SU-DHL-6 (cell line): ENCODE measurements at regions not wholly inside any gene's neighbourhood (a gene's known extent, or its start where the extent isn't known, plus 50 kb on each side); places are given as distances from the start of the nearest gene placed in this dataset.

Source experiments
- EZH2phosphoT487 ChIP-seq: fragments of 200-600 bp; sonication (generic), shearing (Covaris generic); conservative IDR thresholded peaks from 2 replicates; pipeline ENCODE4 v1.6.1; 2018; ENCODE audit warnings: mild to moderate bottlenecking, antibody characterized with exemption, low read length, moderate library complexity, mixed read lengths
- TF ChIP-seq, protein P1 (sequence below): fragments of 200-600 bp; sonication (generic); IDR thresholded peaks from one replicate; pipeline ENCODE4 v1.5.1; 2017; ENCODE audit warnings: antibody characterized with exemption, mild to moderate bottlenecking, low read length, moderate library complexity; ENCODE audit not compliant: insufficient read depth, poor library complexity, severe bottlenecking

DNA sequence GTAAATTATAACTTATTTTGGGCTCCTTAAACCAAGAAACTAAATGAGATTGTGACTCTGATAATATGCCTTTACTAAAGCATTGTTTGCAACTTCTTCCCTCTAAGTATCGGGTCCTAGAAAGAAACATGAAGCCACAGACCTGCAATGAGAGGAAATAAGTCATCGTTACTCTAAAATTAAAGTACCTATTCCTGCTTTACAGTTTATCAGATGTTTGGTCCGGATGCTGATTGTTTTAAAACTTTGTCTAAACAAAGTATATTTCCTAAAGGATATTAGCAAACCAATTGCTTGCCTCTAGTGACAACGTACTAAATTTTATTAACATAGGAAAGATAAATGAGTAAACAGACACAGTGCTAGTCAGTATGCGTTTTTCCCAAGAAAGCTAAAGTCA lies 216.8 kb downstream of the GJA1 start:
- TF ChIP-seq, protein P1, sequence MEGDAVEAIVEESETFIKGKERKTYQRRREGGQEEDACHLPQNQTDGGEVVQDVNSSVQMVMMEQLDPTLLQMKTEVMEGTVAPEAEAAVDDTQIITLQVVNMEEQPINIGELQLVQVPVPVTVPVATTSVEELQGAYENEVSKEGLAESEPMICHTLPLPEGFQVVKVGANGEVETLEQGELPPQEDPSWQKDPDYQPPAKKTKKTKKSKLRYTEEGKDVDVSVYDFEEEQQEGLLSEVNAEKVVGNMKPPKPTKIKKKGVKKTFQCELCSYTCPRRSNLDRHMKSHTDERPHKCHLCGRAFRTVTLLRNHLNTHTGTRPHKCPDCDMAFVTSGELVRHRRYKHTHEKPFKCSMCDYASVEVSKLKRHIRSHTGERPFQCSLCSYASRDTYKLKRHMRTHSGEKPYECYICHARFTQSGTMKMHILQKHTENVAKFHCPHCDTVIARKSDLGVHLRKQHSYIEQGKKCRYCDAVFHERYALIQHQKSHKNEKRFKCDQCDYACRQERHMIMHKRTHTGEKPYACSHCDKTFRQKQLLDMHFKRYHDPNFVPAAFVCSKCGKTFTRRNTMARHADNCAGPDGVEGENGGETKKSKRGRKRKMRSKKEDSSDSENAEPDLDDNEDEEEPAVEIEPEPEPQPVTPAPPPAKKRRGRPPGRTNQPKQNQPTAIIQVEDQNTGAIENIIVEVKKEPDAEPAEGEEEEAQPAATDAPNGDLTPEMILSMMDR = no peak
- no peak for TF ChIP-seq EZH2phosphoT487
